Skeletal muscle satellite cell (primary cell): ENCODE measurements at regions not wholly inside any gene's neighbourhood (a gene's known extent, or its start where the extent isn't known, plus 50 kb on each side); places are given as distances from the start of the nearest gene placed in this dataset.
"Not testable (repeated sequence)": the region's sequence is repeated elsewhere in the genome, so short reads cannot be mapped to it uniquely, and the experiment has no call there.

Source experiments
- H3K27me3 ChIP-seq: 2 replicates; pipeline ENCODE4 v1.7.0; 2013; ENCODE audit warnings: low read length; ENCODE audit not compliant: control insufficient read depth, insufficient read depth
- H3K36me3 ChIP-seq: 2 replicates; pipeline ENCODE4 v1.7.0; 2013; ENCODE audit warnings: mild to moderate bottlenecking, control low read depth, low read length; ENCODE audit not compliant: insufficient read depth
- H3K4me1 ChIP-seq: 2 replicates; pipeline ENCODE4 v1.7.0; 2013; ENCODE audit warnings: low read length; ENCODE audit not compliant: control insufficient read depth, insufficient read depth
- H3K4me2 ChIP-seq: 2 replicates; pipeline ENCODE4 v1.7.0; 2013; ENCODE audit warnings: mild to moderate bottlenecking, low read length
- H3K4me3 ChIP-seq: 2 replicates; pipeline ENCODE4 v1.7.0; 2013; ENCODE audit warnings: low read length
- H3K9ac ChIP-seq: 2 replicates; pipeline ENCODE4 v1.7.0; 2013; ENCODE audit warnings: mild to moderate bottlenecking, low read depth, low read length, moderate library complexity
- H3K9me3 ChIP-seq: replicated peaks from 2 replicates; pipeline ENCODE4 v1.7.0; 2013; ENCODE audit warnings: mild to moderate bottlenecking, control low read depth, low read length

DNA sequence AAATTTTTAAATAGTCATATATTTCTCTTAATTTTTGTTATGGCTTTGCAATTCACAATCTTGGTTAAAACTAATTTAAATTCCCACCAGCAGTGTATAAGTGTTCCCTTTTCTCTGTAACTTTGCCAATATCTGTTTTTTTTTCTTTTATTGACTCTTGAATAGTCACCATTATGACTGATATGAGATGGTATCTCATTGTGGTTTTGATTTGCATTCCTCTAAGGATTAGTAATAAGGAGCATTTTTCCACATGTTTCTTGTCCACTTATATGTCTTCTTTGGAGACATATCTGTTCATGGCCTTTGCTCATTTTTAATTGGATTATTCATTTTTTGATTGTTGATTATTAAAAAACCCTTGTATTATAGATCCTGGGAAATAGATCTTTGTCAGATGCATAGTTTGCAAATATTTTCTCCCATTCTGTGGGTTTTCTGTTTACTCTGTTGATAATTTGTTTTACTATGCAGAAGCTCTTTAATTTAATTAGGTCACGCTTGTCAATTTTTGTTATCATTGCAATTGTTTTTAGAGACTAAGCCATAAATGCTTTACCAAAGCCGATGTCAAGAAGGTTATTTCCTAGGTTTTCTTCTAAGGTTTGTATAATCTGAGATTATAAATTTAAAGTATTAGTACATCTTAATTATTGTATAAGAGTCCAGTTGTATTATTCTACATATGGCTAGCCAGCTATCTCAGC lies 610.9 kb downstream of the CHSY3 start:
- peaks cover 3% of the 10 kb centered on the region for H3K9me3 ChIP-seq
- no peak overlapping the region for H3K4me2 ChIP-seq
- peaks cover 9% of the 10 kb centered on the region for H3K4me1 ChIP-seq

DNA sequence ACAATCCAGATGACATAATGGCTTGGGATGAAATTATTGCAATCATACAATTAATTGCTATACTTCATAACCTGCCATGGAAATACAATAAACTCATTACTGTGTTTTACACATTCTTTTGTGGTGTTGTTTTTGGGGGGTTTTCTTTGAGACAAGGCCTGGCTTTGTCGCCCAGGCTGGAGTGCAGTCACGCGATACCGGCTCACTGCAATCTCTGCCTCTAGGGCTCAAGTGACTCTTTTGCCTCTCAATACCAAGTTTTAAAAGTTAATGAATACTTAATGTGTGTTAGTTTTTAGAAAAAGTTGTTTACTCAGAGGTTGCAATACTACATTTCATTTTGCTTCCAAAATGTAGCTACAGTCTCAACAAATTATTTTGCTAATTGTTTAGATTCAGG lies 598.4 kb downstream of the CHSY3 start:
- Histone ChIP-seq H3K9ac (no peak overlapping the region), H3K4me1 (no peaks in the 10 kb centered on the region), H3K9me3 (no peaks in the 10 kb centered on the region), H3K27me3 (no peaks in the 10 kb centered on the region), H3K36me3 (no peaks in the 10 kb centered on the region), H3K4me3 (no peak overlapping the region), H3K4me2 (no peak overlapping the region)

More for the DNA sequence above, 610.9 kb downstream of the CHSY3 start:
- H3K27me3 ChIP-seq: no peaks in the 10 kb centered on the region
- no peak overlapping the region for H3K9ac ChIP-seq
- H3K36me3 ChIP-seq: no peaks in the 10 kb centered on the region
- H3K4me3 ChIP-seq: no peak overlapping the region

DNA sequence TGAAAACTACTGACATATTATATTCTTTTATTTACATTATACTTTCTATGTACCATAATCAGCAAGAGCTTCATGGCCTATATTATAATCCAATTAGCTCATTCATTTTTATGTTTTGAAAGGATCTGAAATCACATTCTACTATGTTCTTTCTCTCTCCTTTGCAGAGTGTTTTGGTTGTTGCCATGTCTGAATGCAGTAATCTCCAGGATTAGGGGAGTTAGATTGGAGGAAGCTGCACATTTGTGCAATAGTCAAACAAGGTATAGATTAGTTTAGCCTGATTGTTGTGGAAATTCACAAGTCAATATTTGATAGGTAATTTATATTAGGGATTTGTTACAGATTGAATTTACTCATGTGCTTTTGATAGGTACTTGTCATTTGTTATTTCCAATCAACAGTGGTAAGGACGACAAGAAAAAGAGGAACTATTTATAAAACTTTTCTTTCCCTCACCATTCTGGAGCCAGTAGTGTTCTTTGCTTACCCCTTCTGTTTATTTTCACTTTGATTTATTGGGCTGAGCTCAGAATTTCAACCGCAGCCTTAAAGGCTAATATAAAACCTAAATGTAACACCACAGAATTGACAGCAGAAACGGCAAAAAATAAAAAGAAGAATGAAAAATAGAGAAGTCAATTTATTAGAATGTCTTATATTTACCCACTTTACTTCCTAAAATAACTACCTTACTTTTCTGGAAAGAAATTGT lies 597.0 kb downstream of the CHSY3 start:
- Histone ChIP-seq H3K27me3 (no peaks in the 10 kb centered on the region), H3K9me3 (no peaks in the 10 kb centered on the region), H3K4me3 (no peak overlapping the region), H3K4me1 (no peaks in the 10 kb centered on the region), H3K36me3 (no peaks in the 10 kb centered on the region), H3K4me2 (no peak overlapping the region), H3K9ac (no peak overlapping the region)

- H3K36me3 ChIP-seq, H3K4me1 ChIP-seq, H3K4me3 ChIP-seq, H3K9me3 ChIP-seq, H3K27me3 ChIP-seq, H3K9ac ChIP-seq, H3K4me2 ChIP-seq: not testable (repeated sequence)
Measured at GRCh38 chr5:130500495-130500894, 596.2 kb downstream of the CHSY3 start.

- Histone ChIP-seq H3K4me2 (no peak overlapping the region), H3K4me3 (no peak overlapping the region), H3K4me1 (no peaks in the 10 kb centered on the region), H3K27me3 (no peaks in the 10 kb centered on the region), H3K9ac (no peak overlapping the region), H3K9me3 (no peaks in the 10 kb centered on the region), H3K36me3 (no peaks in the 10 kb centered on the region)
Measured at GRCh38 chr5:130496215-130496614, 592.0 kb downstream of the CHSY3 start.

DNA sequence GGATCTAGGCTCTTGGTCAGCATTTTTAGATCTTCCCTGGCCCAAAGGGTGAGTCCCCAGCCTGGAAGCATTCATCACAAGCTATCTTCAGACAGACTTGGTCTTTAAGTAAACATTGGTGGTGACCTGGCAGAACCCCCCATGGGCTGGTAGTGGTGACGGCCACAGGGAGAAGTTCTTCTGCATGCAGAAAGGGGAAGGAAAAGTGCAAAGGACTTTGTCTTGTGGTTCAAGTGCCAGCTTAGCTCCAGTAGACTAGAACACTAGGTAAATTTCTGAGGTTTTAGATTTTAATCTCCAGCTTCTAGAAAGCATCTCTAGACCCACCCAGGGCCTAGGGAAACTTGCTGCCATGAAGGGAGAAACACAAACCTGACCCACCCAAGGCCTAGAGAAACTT lies 584.0 kb downstream of the CHSY3 start:
- Histone ChIP-seq H3K4me1 (no peaks in the 10 kb centered on the region), H3K27me3 (no peaks in the 10 kb centered on the region), H3K9me3 (peaks cover 5% of the 10 kb centered on the region), H3K4me3 (no peak overlapping the region), H3K36me3 (no peaks in the 10 kb centered on the region), H3K9ac (no peak overlapping the region), H3K4me2 (no peak overlapping the region)

DNA sequence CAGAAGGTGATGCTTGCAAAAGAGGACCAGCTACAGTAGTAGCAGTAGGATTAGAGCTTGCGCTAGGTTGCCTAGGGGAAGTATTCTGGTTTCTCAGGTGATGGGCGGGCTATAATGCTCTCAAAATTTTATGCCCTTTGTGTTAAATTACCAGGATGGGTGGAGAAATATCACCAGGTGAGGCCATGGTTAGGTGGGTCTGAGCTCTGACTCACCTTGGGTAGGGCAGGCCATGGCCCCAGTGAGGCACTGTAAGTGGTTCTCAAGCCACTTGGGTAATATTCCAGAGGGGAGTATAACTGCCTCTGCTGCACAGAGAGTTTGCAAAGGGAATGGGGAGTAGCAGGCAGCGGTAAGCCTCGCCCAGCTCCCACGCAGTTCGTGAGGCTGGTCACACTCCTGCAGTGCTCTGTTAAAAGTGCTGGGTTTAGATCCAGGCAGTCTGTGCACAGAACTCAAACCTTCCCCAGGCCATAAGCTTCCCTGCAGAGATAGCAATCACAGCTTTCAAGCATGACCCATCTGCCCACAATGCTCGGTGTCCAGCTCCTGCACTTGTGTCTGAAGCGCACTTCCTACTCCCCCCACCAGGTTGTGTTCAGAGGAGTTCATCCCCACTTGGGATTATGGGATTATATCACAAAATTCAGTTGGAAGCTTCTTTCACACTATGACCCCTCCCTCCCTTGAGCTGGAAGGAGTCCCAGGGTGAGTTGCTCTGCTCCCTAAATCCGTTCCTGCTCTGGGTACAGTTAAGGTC lies 575.0 kb downstream of the CHSY3 start:
- H3K27me3 ChIP-seq: no peaks in the 10 kb centered on the region
- no peak overlapping the region for H3K4me3 ChIP-seq
- H3K9ac ChIP-seq: no peak overlapping the region
- no peaks in the 10 kb centered on the region for H3K9me3 ChIP-seq
- no peaks in the 10 kb centered on the region for H3K36me3 ChIP-seq
- no peaks in the 10 kb centered on the region for H3K4me1 ChIP-seq
- no peak overlapping the region for H3K4me2 ChIP-seq

- Histone ChIP-seq H3K36me3 (no peaks in the 10 kb centered on the region), H3K4me2 (no peak overlapping the region), H3K4me1 (no peaks in the 10 kb centered on the region), H3K9ac (no peak overlapping the region), H3K9me3 (no peaks in the 10 kb centered on the region), H3K27me3 (no peaks in the 10 kb centered on the region), H3K4me3 (no peak overlapping the region)
Measured at GRCh38 chr5:130476325-130476724, 572.1 kb downstream of the CHSY3 start.

DNA sequence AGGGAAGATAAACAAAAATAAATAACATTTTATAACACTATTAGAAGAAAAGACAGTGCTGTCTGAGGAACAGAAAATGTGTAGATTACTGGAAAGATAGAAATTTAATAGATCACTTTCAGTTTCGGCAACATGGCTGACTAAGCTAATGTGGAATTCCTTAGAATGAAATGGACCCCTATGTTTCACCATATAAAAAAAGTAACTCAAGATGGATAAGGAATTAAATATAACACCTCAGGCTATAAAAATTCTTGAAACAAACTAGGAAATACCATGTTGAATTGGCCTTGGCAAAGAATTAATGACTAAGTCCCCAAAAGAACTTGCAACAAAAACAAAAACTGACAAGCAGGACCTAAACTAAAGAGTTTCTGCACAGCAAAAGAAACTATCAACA lies 558.3 kb downstream of the CHSY3 start:
- Histone ChIP-seq H3K9me3 (no peaks in the 10 kb centered on the region), H3K4me3 (no peak overlapping the region), H3K9ac (no peak overlapping the region), H3K4me2 (no peak overlapping the region), H3K36me3 (no peaks in the 10 kb centered on the region), H3K27me3 (no peaks in the 10 kb centered on the region), H3K4me1 (no peaks in the 10 kb centered on the region)

GRCh38 chr5:130455175-130455574 lies 550.9 kb downstream of the CHSY3 start:
- Histone ChIP-seq H3K4me3 (no peak overlapping the region), H3K27me3 (no peaks in the 10 kb centered on the region), H3K4me2 (no peak overlapping the region), H3K4me1 (no peaks in the 10 kb centered on the region), H3K9me3 (no peaks in the 10 kb centered on the region), H3K9ac (no peak overlapping the region), H3K36me3 (no peaks in the 10 kb centered on the region)

DNA sequence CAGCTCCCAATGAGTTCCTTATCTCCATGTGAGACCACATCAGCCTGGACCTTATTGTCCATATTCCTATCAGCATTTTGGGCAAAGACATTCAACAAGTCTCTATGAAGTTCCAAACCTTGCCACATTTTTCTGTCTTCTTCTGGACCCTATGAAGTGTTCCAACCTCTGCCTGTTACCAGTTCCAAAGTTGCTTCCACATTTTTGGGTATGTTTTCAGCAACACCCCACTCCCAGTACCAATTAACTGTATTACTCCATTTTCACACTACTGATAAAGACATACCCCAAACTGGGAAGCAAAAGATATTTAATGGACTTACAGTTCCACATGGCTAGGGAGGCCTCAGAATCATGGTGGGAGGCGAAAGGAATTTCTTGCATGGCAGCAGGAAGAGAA lies 548.5 kb downstream of the CHSY3 start:
- Histone ChIP-seq H3K36me3 (no peaks in the 10 kb centered on the region), H3K4me3 (no peak overlapping the region), H3K9me3 (no peaks in the 10 kb centered on the region), H3K27me3 (no peaks in the 10 kb centered on the region), H3K4me1 (no peaks in the 10 kb centered on the region), H3K9ac (no peak overlapping the region), H3K4me2 (no peak overlapping the region)
